ENCODE measurements at regions not wholly inside any gene's neighbourhood (a gene's known extent, or its start where the extent isn't known, plus 50 kb on each side); places are given as distances from the start of the nearest gene placed in this dataset.

GRCh38 chr6:56772737-56773184 lies 130.1 kb upstream of the DST start:
- TF ChIP-seq CTCF (IDR thresholded peaks at IDR 0.05) (no peak), POLR2AphosphoS5 (IDR thresholded peaks at IDR 0.05) (no peak), POLR2A (IDR thresholded peaks at IDR 0.05) (no peak), EP300 (IDR thresholded peaks at IDR 0.05) (no peak)

All from upper lobe of left lung (tissue), 4 donors.